Activated B cell treated with CpG ODN at 0.5 μM for 24 hours (primary cell): ENCODE measurements at regions not wholly inside any gene's neighbourhood (a gene's known extent, or its start where the extent isn't known, plus 50 kb on each side); places are given as distances from the start of the nearest gene placed in this dataset.

Source experiments
- ATAC-seq: fragments of 200-7000 bp; cut with Tn5 transposase; one replicate; pipeline ENCODE4 v1.10.0; 2021; ENCODE audit warnings: low read depth, mild to moderate bottlenecking, moderate library complexity
- CTCF ChIA-PET: fragments of 350-600 bp; sonication (Branson Sonifier 250); formaldehyde crosslinking; loops from one replicate; lab custom pipeline; 2021; ENCODE audit warnings: antibody characterized with exemption; lab: Charles Lee
- POLR2A ChIA-PET: fragments of 350-600 bp; sonication (Branson Sonifier 250); formaldehyde crosslinking; loops from one replicate; lab custom pipeline; 2021; ENCODE audit warnings: antibody characterized with exemption; lab: Charles Lee
- DNase-seq: peaks from one replicate; pipeline ENCODE4 v3.0.0; 2022
- H3K27ac Mint-ChIP-seq: one replicate; pipeline ENCODE4 v1.8.0; 2020; ENCODE audit warnings: mixed read lengths
- H3K27me3 Mint-ChIP-seq: one replicate; pipeline ENCODE4 v1.8.0; 2021; ENCODE audit warnings: mixed read lengths
- H3K36me3 Mint-ChIP-seq: one replicate; pipeline ENCODE4 v1.8.0; 2021; ENCODE audit warnings: low read depth, mixed read lengths
- H3K4me1 Mint-ChIP-seq: one replicate; pipeline ENCODE4 v1.8.0; 2021; ENCODE audit warnings: mixed read lengths
- H3K4me3 Mint-ChIP-seq: one replicate; pipeline ENCODE4 v1.8.0; 2020; ENCODE audit warnings: mild to moderate bottlenecking, mixed read lengths
- H3K9me3 Mint-ChIP-seq: one replicate; pipeline ENCODE4 v1.8.0; 2020; ENCODE audit warnings: mixed read lengths
- intact Hi-C: fragments of 100-400 bp; cut with micrococcal nuclease; formaldehyde crosslinking; loops from one replicate; pipeline ENCODE4 v1.15.1; 2024
- TF ChIP-seq, protein P1 (sequence below): fragments of 200-600 bp; IDR thresholded peaks from one replicate; pipeline ENCODE4 v1.8.0; 2022; ENCODE audit warnings: antibody characterized with exemption, mild to moderate bottlenecking

GRCh38 chr2:150212722-150213171 is 274.7 kb downstream of the RND3 start:
- Mint-ChIP-seq H3K36me3 (no peaks in the 10 kb centered on the region), H3K27me3 (no peaks in the 10 kb centered on the region), H3K9me3 (no peaks in the 10 kb centered on the region), H3K4me1 (no peaks in the 10 kb centered on the region), H3K27ac (no peak overlapping the region), H3K4me3 (no peak overlapping the region)
- POLR2A ChIA-PET: no interaction called here
- CTCF ChIA-PET: no interaction called here
- no peak for ATAC-seq
- intact Hi-C loops: no loop called here
- DNase-seq: no peak
- TF ChIP-seq, protein P1, sequence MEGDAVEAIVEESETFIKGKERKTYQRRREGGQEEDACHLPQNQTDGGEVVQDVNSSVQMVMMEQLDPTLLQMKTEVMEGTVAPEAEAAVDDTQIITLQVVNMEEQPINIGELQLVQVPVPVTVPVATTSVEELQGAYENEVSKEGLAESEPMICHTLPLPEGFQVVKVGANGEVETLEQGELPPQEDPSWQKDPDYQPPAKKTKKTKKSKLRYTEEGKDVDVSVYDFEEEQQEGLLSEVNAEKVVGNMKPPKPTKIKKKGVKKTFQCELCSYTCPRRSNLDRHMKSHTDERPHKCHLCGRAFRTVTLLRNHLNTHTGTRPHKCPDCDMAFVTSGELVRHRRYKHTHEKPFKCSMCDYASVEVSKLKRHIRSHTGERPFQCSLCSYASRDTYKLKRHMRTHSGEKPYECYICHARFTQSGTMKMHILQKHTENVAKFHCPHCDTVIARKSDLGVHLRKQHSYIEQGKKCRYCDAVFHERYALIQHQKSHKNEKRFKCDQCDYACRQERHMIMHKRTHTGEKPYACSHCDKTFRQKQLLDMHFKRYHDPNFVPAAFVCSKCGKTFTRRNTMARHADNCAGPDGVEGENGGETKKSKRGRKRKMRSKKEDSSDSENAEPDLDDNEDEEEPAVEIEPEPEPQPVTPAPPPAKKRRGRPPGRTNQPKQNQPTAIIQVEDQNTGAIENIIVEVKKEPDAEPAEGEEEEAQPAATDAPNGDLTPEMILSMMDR: no peak

- H3K36me3 Mint-ChIP-seq: no peaks in the 10 kb centered on the region
Measured at GRCh38 chr2:150211164-150211631, 276.3 kb downstream of the RND3 start.

DNA sequence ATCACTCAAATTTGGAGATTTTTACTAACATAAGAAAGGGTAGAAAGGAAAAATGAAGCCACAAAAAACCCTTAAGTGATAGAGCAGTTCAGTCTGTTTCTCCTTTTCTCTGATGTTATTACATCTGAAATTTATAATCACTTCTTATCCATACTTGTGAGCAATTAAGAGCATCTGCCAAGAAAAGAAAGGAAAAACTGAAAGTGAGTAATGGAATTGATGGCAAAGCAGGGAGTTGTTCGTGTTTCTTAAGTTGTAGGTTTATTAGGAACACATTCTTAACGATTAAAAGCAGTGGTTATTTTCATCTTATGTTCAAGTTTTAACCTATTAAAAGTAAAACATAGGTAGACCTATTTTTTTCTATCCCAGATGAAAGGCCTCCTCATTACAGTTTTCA is 277.7 kb downstream of the RND3 start:
- DNase-seq (no peak), ATAC-seq (no peak)
- POLR2A ChIA-PET: no interaction called here
- Mint-ChIP-seq H3K4me3 (no peak overlapping the region), H3K27ac (no peak overlapping the region), H3K36me3 (no peaks in the 10 kb centered on the region), H3K9me3 (no peaks in the 10 kb centered on the region), H3K27me3 (no peaks in the 10 kb centered on the region), H3K4me1 (no peaks in the 10 kb centered on the region)
- CTCF ChIA-PET: no interaction called here
- TF ChIP-seq, protein P1: no peak
- intact Hi-C loops: no loop called here

More at GRCh38 chr2:150211164-150211631, 276.3 kb downstream of the RND3 start:
- H3K4me1 Mint-ChIP-seq: no peaks in the 10 kb centered on the region
- intact Hi-C loops: no loop called here
- CTCF ChIA-PET: no interaction called here
- TF ChIP-seq, protein P1: no peak
- H3K9me3 Mint-ChIP-seq: no peaks in the 10 kb centered on the region
- no peaks in the 10 kb centered on the region for H3K27me3 Mint-ChIP-seq
- POLR2A ChIA-PET: no interaction called here
- no peak overlapping the region for H3K27ac Mint-ChIP-seq
- DNase-seq (no peak), ATAC-seq (no peak)
- H3K4me3 Mint-ChIP-seq: no peak overlapping the region

GRCh38 chr2:150208689-150209088 is 278.8 kb downstream of the RND3 start:
- CTCF ChIA-PET: no interaction called here
- POLR2A ChIA-PET: no interaction called here
- no peaks in the 10 kb centered on the region for H3K9me3 Mint-ChIP-seq
- intact Hi-C loops: no loop called here
- TF ChIP-seq, protein P1: no peak
- ATAC-seq (no peak), DNase-seq (no peak)
- H3K4me1 Mint-ChIP-seq: no peaks in the 10 kb centered on the region
- H3K36me3 Mint-ChIP-seq: no peaks in the 10 kb centered on the region
- H3K27me3 Mint-ChIP-seq: no peaks in the 10 kb centered on the region
- H3K4me3 Mint-ChIP-seq: no peak overlapping the region
- H3K27ac Mint-ChIP-seq: no peak overlapping the region

DNA sequence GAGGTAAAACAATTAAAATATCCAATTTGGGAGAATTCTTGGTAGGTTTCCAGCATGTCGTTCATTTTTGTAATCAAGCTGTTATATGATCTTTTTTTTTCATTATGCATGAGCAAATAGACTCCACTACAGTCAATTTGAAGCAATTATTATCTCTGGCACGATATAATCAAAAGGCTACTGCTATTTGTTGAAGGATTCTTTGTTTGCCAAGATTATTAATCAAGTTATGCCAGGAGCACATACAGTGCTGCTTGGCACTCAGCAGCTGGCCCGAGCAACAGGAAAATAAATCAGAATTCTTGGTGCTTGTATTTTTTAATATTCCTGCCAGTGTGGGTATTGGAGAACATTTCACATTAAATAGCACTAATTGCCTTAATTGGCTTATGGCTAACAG is 279.5 kb downstream of the RND3 start:
- Mint-ChIP-seq H3K4me3 (no peak overlapping the region), H3K36me3 (no peaks in the 10 kb centered on the region), H3K4me1 (no peaks in the 10 kb centered on the region), H3K9me3 (no peaks in the 10 kb centered on the region), H3K27me3 (no peaks in the 10 kb centered on the region), H3K27ac (no peak overlapping the region)
- ChIA-PET POLR2A (no interaction called here), CTCF (no interaction called here)
- intact Hi-C loops: no loop called here
- DNase-seq (no peak), ATAC-seq (no peak)
- TF ChIP-seq, protein P1: no peak
